COLO829 (cell line): ENCODE measurements at regions not wholly inside any gene's neighbourhood (a gene's known extent, or its start where the extent isn't known, plus 50 kb on each side); places are given as distances from the start of the nearest gene placed in this dataset.

Source experiments
- DNase-seq: peaks from one replicate; pipeline ENCODE4 v3.0.0; 2012; ENCODE audit warnings: low spot score

GRCh38 chr3:34247401-34247800, 449.0 kb downstream of the PDCD6IP start:
- no peak for DNase-seq

GRCh38 chr3:34248352-34248751, 449.9 kb downstream of the PDCD6IP start:
- DNase-seq = no peak

- DNase-seq = no peak
These were observed 455.9 kb downstream of the PDCD6IP start for GRCh38 chr3:34254285-34254684.

DNA sequence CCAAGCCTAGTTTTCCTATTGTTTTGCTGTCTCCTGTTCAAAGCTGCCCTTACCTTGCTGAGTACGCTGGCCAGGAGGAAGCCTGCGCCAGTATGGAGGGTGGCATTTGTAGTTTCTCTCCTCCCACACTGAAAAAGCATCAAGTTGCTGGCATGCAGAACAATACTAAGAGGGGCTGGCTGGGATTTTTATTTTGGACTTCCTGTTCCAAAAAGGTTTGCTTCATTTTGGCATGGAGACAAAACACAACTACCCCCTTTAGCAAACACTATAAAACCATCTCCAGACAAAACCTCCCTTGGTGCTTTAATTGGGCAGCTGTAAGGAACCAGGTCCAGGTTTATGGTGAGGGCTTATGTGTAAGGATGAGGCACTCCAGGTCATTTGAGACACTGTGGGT, 457.6 kb downstream of the PDCD6IP start:
- no peak for DNase-seq

DNA sequence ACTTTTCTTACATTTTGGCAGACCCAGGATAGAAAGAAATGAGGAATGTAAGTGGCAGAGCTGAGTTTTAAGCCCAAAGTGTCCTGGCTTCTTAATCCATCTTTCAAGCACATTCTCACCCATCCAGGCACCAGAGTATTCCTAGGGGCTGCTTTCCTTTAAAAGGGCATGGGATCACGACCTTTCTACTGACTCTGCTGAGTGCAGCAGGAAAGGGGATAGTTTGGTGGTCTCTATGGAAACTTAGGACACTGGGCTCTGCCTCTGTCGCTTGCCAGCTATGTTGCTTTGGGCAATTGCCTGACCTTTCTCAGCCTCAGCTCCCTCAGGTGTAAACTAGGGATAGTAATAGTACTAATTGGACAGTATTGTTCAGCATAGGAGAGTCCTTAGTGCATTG, 458.4 kb downstream of the PDCD6IP start:
- DNase-seq = no peak

GRCh38 chr3:34258271-34258998, 460.0 kb downstream of the PDCD6IP start:
- DNase-seq = no peak

DNA sequence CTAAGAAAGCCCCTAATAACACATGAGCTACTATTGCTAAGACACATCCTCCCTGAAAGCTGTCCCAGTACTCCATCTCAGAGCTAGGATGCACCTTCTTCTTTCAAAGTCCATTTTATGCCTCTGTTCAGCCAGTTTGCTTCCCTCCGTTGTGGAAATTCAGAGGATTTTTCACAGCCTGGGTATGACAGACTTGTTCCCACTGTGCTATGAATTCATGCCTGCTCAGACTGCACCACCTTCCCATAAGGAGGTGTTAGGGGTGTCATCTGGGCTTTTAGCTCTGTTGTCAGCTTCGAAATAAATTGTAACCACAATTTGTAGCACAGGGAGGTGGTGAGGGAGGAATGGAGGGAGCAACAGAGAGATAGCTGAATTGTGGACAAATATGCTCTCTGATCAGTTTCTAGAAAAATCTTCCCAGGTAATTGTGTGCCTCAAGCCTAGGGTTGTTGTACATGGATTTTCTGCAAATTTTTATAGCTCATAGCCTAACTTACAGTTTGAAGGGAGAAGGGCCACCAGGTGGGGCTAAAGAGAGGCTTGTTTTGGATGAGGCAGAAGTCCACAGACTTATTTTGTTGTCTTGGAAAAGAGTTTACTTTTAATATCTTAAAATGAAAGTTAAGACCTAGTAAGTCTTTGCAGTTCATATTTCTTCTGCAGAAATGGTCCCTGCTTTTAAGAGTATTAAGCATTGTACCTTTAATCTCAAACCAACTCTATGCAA, 462.0 kb downstream of the PDCD6IP start:
- peak; percentile 69 for DNase-seq

DNA sequence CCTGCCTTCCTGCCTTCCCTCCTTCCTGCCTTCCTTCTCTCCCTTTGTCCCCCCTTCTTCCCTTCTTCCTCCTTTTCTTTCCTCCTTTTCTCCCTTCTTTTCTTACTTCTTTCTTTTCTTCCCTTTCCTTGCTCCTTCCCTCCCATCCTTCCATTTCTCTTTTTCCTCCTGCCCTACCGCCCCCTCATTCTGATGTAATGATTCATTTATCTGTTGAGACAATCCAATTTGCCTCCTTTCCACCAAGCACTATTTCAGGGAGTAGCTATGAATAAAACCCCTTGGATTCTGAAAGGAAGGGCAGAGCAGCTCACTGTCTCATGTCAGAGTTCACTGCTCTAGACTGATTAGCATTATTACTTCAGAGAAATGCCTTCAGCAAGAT, 462.6 kb downstream of the PDCD6IP start:
- DNase-seq = no peak

DNA sequence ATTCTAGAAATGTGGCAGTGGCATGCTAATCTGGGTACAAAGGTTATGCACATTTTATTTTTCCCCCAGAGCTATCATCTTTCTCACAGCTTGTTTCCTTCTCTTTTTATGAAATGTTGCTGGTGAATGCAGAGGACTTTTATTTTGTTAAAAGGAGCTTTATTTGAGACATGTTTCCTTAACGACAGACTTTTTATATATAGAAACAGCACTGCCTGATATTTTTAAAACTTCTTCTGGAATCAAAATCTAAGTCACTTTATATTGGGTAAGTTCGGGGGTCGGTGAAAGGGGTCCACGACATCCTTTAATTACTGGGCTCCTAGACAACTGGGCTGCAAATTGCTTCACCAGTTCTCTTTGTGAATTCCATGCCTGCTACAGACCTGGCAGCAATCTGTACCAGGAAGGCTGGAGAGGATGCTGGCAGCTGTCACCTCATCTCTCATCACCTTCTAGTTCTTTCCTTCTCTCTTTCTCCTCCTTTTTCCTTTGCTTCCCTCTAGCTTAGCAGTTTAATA, 464.7 kb downstream of the PDCD6IP start:
- no peak for DNase-seq

- DNase-seq = no peak
These were observed 466.1 kb downstream of the PDCD6IP start for GRCh38 chr3:34264337-34265041.

DNA sequence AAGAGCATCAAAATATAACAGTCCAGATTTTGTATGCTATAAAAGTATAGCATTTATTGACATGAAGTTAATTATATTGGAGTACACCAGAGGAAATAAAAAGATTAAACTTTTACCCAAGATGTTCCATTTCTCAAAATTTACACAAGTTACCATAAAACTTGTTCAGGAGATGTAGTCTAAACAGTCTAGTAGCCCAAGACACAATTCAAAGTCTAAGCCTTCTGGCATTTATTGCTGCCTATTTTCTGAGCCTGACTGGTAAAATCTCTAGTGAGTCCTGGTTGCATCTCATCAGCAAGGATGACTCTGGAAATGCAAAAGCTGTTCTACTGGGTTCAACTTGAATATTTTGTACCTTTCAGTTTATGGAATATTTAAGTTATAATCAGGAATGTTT, 468.7 kb downstream of the PDCD6IP start:
- no peak for DNase-seq

GRCh38 chr3:34268032-34268709, 469.7 kb downstream of the PDCD6IP start:
- DNase-seq = no peak

DNA sequence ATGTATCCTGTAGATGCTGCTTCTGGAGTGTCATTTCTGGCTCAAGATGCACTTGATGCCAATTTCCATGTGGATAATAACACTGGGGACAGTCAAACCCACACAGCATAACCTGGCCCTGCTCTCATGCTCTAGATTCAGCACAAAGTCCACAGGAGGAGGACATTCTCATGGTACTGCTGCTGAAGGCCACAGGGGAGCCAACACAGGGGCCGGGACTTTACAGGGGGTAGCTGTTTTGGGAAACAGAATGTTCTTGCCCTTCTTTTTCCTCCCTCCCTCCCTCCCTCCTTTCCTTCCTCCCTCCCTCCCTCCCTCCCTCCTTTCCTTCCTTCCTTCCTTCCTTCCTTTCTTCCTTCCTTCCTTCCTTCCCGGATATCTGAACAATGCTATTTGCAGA, 477.4 kb downstream of the PDCD6IP start:
- no peak for DNase-seq

- DNase-seq = no peak
These were observed 477.9 kb downstream of the PDCD6IP start for GRCh38 chr3:34276342-34276741.

- DNase-seq = no peak
These were observed 478.7 kb downstream of the PDCD6IP start for GRCh38 chr3:34277110-34277509.

DNA sequence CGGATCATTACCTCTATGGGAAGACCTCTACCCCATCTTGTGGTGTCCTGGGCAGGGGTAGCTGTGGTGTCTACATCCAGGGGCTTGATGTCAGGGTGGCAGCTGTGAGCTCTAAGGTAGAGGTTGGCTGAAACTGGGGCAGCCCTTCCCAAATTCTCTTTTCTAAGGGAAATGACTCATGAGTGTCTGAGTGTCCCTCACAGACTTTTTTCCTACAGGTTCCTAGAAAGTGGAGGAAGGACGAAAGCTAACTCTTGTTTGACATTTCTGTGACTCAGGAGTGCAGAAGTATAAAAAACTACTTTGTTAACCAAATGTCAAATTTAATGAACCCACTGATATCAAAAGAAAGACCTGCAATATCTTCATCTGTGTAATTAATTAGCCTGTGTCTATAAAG, 481.5 kb downstream of the PDCD6IP start:
- no peak for DNase-seq

- no peak for DNase-seq
These were observed 485.3 kb downstream of the PDCD6IP start for GRCh38 chr3:34283751-34284150.

DNA sequence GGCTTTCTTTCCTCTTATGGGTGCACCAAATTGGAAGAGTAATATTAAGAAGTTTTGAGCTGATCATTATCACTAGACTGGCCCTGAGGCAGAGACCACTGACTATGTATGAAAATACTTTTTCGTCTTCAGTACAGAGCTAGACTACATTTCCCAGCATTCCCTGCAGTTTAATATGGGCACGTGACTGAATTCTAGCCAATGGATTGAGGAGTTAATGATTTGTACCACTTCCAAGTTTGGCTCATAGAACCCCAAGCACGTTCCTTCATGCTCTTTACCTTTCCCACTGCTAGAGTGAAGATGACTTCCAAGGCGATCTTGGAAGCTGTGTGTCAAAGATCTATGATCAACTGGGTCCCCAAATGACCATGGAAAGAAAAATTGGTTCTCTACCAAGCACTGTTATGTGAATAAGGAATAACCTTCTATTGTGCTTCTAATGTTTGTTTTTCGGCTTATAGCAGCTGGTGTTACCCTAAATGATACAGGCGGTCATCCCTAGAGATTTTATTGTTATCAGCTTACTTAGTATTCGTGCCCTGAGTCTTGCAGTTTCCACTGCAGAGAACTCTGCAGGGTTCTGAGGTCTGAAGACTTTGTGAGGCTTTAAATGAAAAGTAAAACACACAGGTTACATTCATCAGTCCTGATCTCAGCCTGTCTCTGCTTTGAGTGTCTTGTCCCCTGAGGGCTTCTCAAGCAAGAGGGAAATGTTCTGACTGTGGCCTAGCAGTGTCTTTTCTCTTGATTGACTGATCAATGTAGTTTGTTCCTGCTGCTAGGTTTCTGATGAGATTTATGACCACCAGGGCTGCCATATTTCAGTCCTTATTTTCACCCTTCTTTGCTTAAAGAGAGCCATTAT, 486.8 kb downstream of the PDCD6IP start:
- no peak for DNase-seq

- DNase-seq = no peak
These were observed 487.4 kb downstream of the PDCD6IP start for GRCh38 chr3:34285827-34286188.

DNA sequence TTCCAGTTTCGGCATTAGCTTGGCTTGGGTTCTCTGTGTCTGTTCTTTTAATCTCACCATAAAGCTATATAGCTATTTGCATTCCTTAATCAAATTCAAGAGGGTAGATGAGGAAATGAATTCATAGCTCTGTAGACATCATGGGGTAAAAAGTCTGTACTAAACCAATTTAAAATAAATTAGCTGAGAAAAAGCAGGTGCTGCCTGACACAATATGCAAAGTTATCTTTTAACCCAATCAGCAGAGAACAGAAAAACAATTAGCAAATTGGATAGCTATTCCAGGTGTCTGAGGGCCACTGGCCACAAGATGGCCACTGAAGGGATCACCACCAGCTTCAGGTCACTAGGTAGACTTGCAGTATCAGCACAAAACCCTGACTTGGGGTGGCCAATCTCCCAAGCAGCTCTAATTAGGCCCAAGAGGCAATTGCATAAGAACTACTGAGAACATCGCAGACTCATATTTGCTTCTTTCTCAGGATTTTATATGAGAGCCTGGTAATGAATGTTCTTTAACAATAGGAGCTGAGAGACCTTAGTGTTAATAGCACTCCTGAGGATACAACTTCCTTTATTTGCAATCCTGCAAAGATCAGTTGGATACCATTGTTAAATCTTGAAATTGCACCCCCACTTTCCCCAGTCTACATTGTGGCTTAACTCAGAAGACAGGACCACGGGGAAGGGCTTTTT, 494.3 kb downstream of the PDCD6IP start:
- no peak for DNase-seq

DNA sequence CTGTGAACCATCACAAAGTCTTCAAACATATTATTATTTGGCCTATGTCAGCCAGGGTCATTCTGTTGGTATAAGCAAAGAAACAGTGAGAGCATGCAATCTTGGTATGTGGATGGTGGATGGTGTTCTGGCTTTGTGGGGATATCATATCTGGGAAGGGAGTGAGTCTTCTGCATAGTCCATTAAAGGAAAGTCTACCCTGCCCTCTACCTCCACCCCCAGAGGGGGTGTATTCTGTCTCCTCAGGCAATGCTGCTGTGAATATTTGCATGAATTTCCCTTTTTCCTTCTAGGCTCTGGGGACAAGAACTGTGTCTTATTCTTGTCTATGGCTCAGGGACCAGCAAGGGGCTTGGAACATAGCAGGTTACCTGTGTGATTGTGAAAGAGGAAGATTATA, 495.8 kb downstream of the PDCD6IP start:
- no peak for DNase-seq
